SW 1271 (cell line): ENCODE measurements at regions not wholly inside any gene's neighbourhood (a gene's known extent, or its start where the extent isn't known, plus 50 kb on each side); places are given as distances from the start of the nearest gene placed in this dataset.
"Not testable (repeated sequence)": the region's sequence is repeated elsewhere in the genome, so short reads cannot be mapped to it uniquely, and the experiment has no call there.

Source experiments
- DNase-seq, 2 experiments: peaks; one replicate each; lab custom pipeline; 2025; lab: John Stamatoyannopoulos, UW

GRCh38 chr3:31182661-31183060, 288.2 kb upstream of the GADL1 start:
- DNase-seq = no peak

GRCh38 chr3:31184261-31185061, 290.0 kb upstream of the GADL1 start:
- no peak for DNase-seq

GRCh38 chr3:31185062-31185357, 290.5 kb upstream of the GADL1 start:
- DNase-seq = no peak

- no peak for DNase-seq
Measured at GRCh38 chr3:31186041-31186440, 291.6 kb upstream of the GADL1 start.

GRCh38 chr3:31187380-31187779, 292.9 kb upstream of the GADL1 start:
- no peak for DNase-seq

- DNase-seq = no peak
Measured at GRCh38 chr3:31188112-31188511, 293.7 kb upstream of the GADL1 start.

- DNase-seq = no peak
Measured at GRCh38 chr3:31189330-31189729, 294.9 kb upstream of the GADL1 start.

- no peak for DNase-seq
Measured at GRCh38 chr3:31189971-31190370, 295.5 kb upstream of the GADL1 start.

GRCh38 chr3:31191354-31191753, 296.9 kb upstream of the GADL1 start:
- no peak for DNase-seq

- no peak for DNase-seq
Measured at GRCh38 chr3:31193429-31193828, 299.0 kb upstream of the GADL1 start.

GRCh38 chr3:31193871-31194270, 299.4 kb upstream of the GADL1 start:
- no peak for DNase-seq

GRCh38 chr3:31196261-31196660, 301.8 kb upstream of the GADL1 start:
- DNase-seq = no peak

- no peak for DNase-seq
Measured at GRCh38 chr3:31196881-31197364, 302.5 kb upstream of the GADL1 start.

- no peak for DNase-seq
Measured at GRCh38 chr3:31197941-31198340, 303.5 kb upstream of the GADL1 start.

- no peak for DNase-seq
Measured at GRCh38 chr3:31198890-31199289, 304.4 kb upstream of the GADL1 start.

GRCh38 chr3:31203960-31204795, 309.7 kb upstream of the GADL1 start:
- no peak for DNase-seq

- DNase-seq = not testable (repeated sequence)
Measured at GRCh38 chr3:31204796-31205056, 310.3 kb upstream of the GADL1 start.

GRCh38 chr3:31210068-31210645, 315.7 kb upstream of the GADL1 start:
- no peak for DNase-seq

- DNase-seq = no peak
Measured at GRCh38 chr3:31213869-31214486, 318.7 kb upstream of the STT3B start.

GRCh38 chr3:31218082-31218481, 314.6 kb upstream of the STT3B start:
- no peak for DNase-seq

- DNase-seq = no peak
Measured at GRCh38 chr3:31219131-31219843, 313.4 kb upstream of the STT3B start.

- DNase-seq = no peak
Measured at GRCh38 chr3:31220431-31220830, 312.3 kb upstream of the STT3B start.
